GM18502 (cell line): ENCODE measurements at regions not wholly inside any gene's neighbourhood (a gene's known extent, or its start where the extent isn't known, plus 50 kb on each side); places are given as distances from the start of the nearest gene placed in this dataset.

Source experiments
- ATAC-seq: cut with Tn5 transposase; IDR thresholded peaks from one replicate; pipeline ENCODE4 v1.9.1; 2021; ENCODE audit warnings: mild to moderate bottlenecking; ENCODE audit not compliant: unreplicated experiment, poor library complexity

DNA sequence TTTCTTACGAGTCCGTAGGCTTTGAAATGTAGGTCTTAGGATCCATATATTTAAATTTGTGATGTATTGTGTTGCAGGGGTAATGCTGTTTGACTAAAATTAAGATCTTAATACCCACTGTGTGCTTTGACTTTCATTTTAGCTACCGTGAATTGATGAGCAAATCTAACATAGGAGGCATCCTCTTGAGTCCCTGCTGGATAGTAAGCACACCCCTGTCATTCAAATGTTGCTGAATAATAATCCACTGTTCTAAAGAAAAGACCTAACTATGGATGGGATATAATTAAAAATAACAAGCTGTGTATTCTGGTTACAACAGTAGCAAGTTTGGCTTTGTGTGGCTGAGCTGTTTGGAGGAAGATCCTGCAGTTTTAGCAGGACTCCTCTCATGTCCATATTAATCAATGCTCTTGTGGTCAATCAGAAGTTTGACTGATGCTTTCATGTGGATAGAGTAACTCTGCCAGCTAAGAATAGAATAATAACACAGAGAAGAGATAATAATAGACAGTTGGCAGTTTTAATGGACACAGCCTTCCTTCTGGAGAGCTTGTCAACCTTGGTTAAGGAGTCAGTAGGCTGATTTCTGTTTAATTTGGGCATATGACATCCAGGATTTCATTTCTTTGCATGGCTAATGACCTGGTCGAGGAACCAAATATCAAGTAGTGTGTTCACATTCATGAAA is 148.1 kb upstream of the MIS18BP1 start:
- ATAC-seq, result no peak

DNA sequence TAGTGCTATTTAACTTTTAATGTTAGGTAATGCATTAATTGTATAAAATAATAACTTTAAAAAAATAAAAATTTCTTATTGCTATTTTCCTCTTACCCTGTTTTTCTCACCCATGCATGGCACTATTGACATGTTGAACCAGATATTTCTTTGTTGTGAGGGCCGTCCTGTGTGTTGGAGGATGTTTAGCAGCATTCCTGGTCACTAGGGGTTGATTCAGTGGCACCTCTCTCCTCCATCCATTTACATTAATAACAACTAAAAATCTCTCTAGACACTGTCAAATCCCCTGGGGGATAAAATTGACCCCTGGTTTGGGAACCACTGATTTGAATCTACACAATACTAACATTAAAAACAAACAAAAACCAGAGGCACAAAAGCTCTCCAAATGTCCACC is 147.5 kb upstream of the MIS18BP1 start:
- ATAC-seq, result no peak

DNA sequence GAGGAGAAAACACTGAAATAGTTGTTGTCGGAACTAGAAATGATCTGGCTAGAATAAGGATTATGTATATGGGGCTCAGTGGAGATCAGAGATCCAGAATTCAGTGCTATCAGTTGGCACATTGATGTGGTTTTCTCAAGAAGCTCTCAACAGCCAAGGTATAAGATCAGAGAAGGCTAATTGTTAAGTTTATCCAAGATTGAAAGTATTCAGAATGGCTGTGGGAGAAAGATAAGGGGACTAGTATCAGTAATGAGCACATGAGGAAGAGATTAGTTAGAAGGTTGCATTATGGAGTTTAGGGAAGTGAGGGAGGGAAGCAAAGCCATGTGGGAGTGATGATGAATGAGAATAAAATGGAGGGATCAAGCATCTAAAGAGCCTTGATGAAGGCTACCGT is 128.1 kb upstream of the MIS18BP1 start:
- no peak for ATAC-seq

DNA sequence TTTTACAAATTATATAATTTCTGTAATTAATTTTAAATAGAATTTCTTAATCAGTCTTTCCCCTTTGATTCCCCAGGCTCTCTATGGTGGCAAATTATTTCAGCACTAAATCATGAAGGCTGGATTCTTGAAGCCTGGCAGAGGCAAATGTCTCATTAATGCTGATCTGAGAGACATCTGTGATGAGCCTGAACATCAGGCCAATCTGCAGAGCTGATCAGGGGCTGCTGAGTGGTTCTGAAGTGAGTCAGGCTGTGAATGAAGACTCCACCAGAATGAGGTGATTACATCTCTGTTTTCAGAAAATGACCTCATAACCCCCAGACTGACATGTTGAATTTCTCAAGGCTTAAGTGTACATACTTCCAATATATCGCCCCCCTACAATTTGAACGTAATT is 124.2 kb upstream of the MIS18BP1 start:
- ATAC-seq, result no peak

DNA sequence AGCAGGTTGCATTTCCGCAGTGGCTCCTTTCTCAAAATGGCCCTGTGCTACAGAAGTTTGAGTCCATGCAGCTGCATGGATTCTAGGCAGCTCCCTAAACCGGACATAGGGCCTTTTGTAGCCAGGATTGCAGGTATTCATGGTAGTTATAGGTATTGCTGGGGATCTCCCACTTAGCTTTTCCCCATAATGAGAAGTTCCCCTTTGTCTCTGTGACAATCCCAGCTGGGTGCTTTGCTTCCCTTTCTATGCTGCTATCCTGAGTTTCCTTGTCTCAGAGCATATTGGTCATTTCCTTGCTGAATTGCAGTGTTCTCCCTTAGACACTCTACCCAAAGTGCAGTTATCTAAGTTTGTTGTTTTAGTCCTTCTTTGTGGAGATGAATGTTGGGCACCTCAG is 120.9 kb upstream of the MIS18BP1 start:
- no peak for ATAC-seq

- ATAC-seq, result no peak
Observed at GRCh38 chr14:45364565-45365156, 111.7 kb upstream of the MIS18BP1 start.

GRCh38 chr14:45362505-45362904 is 109.5 kb upstream of the MIS18BP1 start:
- ATAC-seq, result no peak

GRCh38 chr14:45361727-45362126 is 108.7 kb upstream of the MIS18BP1 start:
- no peak for ATAC-seq

- no peak for ATAC-seq
Observed at GRCh38 chr14:45359746-45360145, 106.7 kb upstream of the MIS18BP1 start.

GRCh38 chr14:45332360-45332988 is 79.5 kb upstream of the MIS18BP1 start:
- ATAC-seq, result no peak

- no peak for ATAC-seq
Observed at GRCh38 chr14:45308745-45309397, 55.9 kb upstream of the MIS18BP1 start.
